ENCODE measurements at regions not wholly inside any gene's neighbourhood (a gene's known extent, or its start where the extent isn't known, plus 50 kb on each side); places are given as distances from the start of the nearest gene placed in this dataset.

- TF ChIP-seq CTCF (IDR thresholded peaks at IDR 0.05) (no peak), POLR2A (IDR thresholded peaks at IDR 0.05) (no peak)
Observed at GRCh38 chr3:31425401-31425800, 107.3 kb upstream of the STT3B start.
